B cell (primary cell): ENCODE measurements at regions not wholly inside any gene's neighbourhood (a gene's known extent, or its start where the extent isn't known, plus 50 kb on each side); places are given as distances from the start of the nearest gene placed in this dataset.

Source experiments
- ATAC-seq: fragments of 200-7000 bp; cut with Tn5 transposase; one replicate; pipeline ENCODE4 v1.10.0; 2021; ENCODE audit warnings: low read depth, mild to moderate bottlenecking, moderate number of reproducible peaks, moderate library complexity
- CTCF ChIA-PET: fragments of 350-600 bp; sonication (Branson Sonifier 250); formaldehyde crosslinking; loops from one replicate; lab custom pipeline; 2021; ENCODE audit warnings: antibody characterized with exemption, inconsistent platforms; lab: Charles Lee
- POLR2A ChIA-PET: fragments of 350-600 bp; sonication (Branson Sonifier 250); formaldehyde crosslinking; loops from one replicate; lab custom pipeline; 2021; ENCODE audit warnings: antibody characterized with exemption; lab: Charles Lee
- DNase-seq: peaks from one replicate; pipeline ENCODE4 v3.0.0; 2013
- H2AFZ ChIP-seq: 2 replicates; pipeline ENCODE4 v1.6.1; 2012; ENCODE audit warnings: mild to moderate bottlenecking, low read depth, low read length; ENCODE audit not compliant: insufficient read depth, poor library complexity, severe bottlenecking
- H3K27ac ChIP-seq, 2 donors: 1 replicate in 1 of 2; 2 replicates in 1 of 2; pipeline ENCODE4 v1.5.1; 2012 to 2013; ENCODE audit warnings: low read length in 2 of 2, mild to moderate bottlenecking in 2 of 2, moderate library complexity in 1 of 2
- H3K27me3 ChIP-seq, 4 experiments: fragments of 200-600 bp in 1 of 4; sonication (generic) in 1 of 4; replicated peaks in 1 of 4; 1 replicate in 2 of 4; 2 replicates in 2 of 4; pipeline versions ENCODE4 v1.6.1 to v1.7.0; 2013 to 2016; ENCODE audit warnings: low read length in 3 of 4, mild to moderate bottlenecking in 2 of 4, mixed read lengths in 1 of 4, moderate library complexity in 1 of 4; ENCODE audit not compliant: insufficient read depth in 4 of 4, control insufficient read depth in 3 of 4; ENCODE audit errors: control extremely low read depth in 1 of 4
- H3K36me3 ChIP-seq, 2 experiments: replicated peaks in 1 of 2; 1 replicate in 1 of 2; 2 replicates in 1 of 2; pipeline versions ENCODE4 v1.6.1 to v1.7.1; 2013; ENCODE audit warnings: low read length in 1 of 2; ENCODE audit not compliant: insufficient read depth in 2 of 2, control insufficient read depth in 1 of 2; ENCODE audit errors: control extremely low read depth in 1 of 2, extremely low read depth in 1 of 2
- H3K4me1 ChIP-seq, 2 donors: fragments of 200-600 bp in 1 of 2; sonication (generic) in 1 of 2; 1 replicate in 1 of 2; 2 replicates in 1 of 2; pipeline versions ENCODE4 v1.5.1 to v1.6.1; 2013 to 2017; ENCODE audit warnings: low read length in 2 of 2; ENCODE audit not compliant: control insufficient read depth in 2 of 2, insufficient read depth in 2 of 2
- H3K4me2 ChIP-seq: replicated peaks from 2 replicates; pipeline ENCODE3; 2012; ENCODE audit warnings: mild to moderate bottlenecking, low read depth, low read length; ENCODE audit not compliant: poor library complexity, severe bottlenecking
- H3K4me3 ChIP-seq, 5 experiments: fragments of 200-600 bp in 1 of 5; sonication (generic) in 1 of 5; 1 replicate in 3 of 5; 2 replicates in 2 of 5; pipeline versions ENCODE4 v1.5.1 to v1.7.0; 2011 to 2016; ENCODE audit warnings: low read length in 4 of 5, mild to moderate bottlenecking in 4 of 5, low read depth in 2 of 5, control low read depth in 1 of 5, moderate library complexity in 1 of 5; ENCODE audit not compliant: insufficient read depth in 1 of 5; ENCODE audit errors: control extremely low read depth in 1 of 5, extremely low read depth in 1 of 5
- H3K79me2 ChIP-seq: fragments of 200-600 bp; sonication (generic); one replicate; pipeline ENCODE4 v1.6.0; 2016; ENCODE audit warnings: low read length; ENCODE audit not compliant: control insufficient read depth, insufficient read depth
- H3K9ac ChIP-seq: fragments of 200-600 bp; sonication (generic); 2 replicates; pipeline ENCODE4 v1.6.1; 2017; ENCODE audit warnings: mild to moderate bottlenecking, low read length, moderate library complexity
- H3K9me3 ChIP-seq, 3 donors: one replicate each; pipeline versions ENCODE4 v1.6.1 to v1.7.1; 2013; ENCODE audit warnings: low read length in 2 of 3; ENCODE audit not compliant: control insufficient read depth in 2 of 3, insufficient read depth in 1 of 3; ENCODE audit errors: control extremely low read depth in 1 of 3
- H4K20me1 ChIP-seq: 2 replicates; pipeline ENCODE4 v1.6.0; 2012; ENCODE audit warnings: mild to moderate bottlenecking, low read length; ENCODE audit not compliant: insufficient read depth, control insufficient read depth, poor library complexity, severe bottlenecking
- H3K27ac Mint-ChIP-seq: one replicate; pipeline ENCODE4 v1.8.0; 2021; ENCODE audit warnings: mixed read lengths
- H3K27me3 Mint-ChIP-seq: one replicate; pipeline ENCODE4 v1.8.0; 2021; ENCODE audit warnings: mixed read lengths
- H3K4me1 Mint-ChIP-seq: one replicate; pipeline ENCODE4 v1.8.0; 2021; ENCODE audit warnings: mixed read lengths
- H3K4me3 Mint-ChIP-seq: one replicate; pipeline ENCODE4 v1.8.0; 2021; ENCODE audit warnings: mixed read lengths
- H3K9me3 Mint-ChIP-seq: one replicate; pipeline ENCODE4 v1.8.0; 2022; ENCODE audit warnings: mixed read lengths; ENCODE audit not compliant: insufficient read depth
- EZH2 ChIP-seq: IDR thresholded peaks from 2 replicates; pipeline ENCODE4 v1.6.1; 2012; ENCODE audit warnings: borderline replicate concordance, low read depth, mild to moderate bottlenecking, moderate library complexity, low read length; ENCODE audit not compliant: insufficient read depth, poor library complexity, severe bottlenecking
- WGBS: methylation state at CpG from one replicate; pipeline ENCODE4 v1.1.5; 2013; ENCODE audit warnings: missing lambda C conversion rate; ENCODE audit not compliant: insufficient coverage; 5-methylcytosine and 5-hydroxymethylcytosine counted together
- intact Hi-C: fragments of 100-400 bp; cut with micrococcal nuclease; formaldehyde crosslinking; loops from one replicate; pipeline ENCODE4 v1.10.0; 2022
- TF ChIP-seq, protein P1 (sequence below): fragments of 200-600 bp; IDR thresholded peaks from one replicate; pipeline ENCODE4 v1.8.0; 2022; ENCODE audit warnings: antibody characterized with exemption, mild to moderate bottlenecking

DNA sequence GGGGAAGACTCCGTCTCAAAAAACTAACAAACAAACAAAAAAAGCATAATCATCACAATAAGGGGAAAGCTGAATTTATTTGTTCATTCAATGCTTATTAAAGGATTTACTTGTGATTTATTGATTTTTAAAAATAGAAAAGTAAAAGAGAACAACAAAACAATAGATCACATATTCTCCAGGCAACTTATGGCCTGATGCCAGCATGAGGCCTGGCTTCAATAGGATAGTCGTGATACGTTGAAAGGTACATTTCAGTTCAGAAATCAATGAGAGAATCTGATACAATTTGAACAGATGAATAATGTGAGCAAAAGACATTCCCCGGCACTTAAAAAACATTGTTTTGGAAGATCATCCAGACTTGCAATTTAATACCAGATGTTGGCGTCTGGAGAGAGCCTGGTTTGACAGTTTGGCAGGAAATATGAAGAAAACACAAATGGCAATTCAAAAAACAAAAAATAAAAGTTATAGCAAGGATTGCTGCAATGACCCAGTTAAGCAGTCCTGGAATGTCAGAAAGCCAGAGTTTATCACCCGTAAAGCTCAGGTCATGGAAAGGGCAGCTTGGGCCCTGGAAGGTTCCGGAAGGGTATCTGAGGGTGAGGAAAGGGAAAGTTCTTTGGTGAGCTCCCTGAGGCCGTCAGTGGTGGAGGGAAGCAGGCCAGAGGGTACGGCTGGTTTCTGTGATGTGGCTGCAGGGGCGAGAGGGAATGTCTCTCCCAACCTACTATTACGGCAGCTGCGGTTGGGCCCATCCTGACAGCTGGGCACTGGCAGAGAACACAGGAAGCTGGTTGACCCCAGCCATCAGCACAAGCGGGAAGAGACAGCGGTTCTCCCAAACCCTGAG is 230.2 kb upstream of the HES1 start:
- ChIA-PET CTCF (no interaction called here), POLR2A (no interaction called here)
- H3K9ac ChIP-seq: no peak overlapping the region
- H2AFZ ChIP-seq: no peak overlapping the region
- peaks cover 0 to 13% (median 12%) of the 10 kb centered on the region in 3 donors for H3K9me3 ChIP-seq
- DNase-seq (no peak), ATAC-seq (no peak)
- intact Hi-C loops: no loop called here
- H3K36me3 ChIP-seq: no peaks in the 10 kb centered on the region
- no peaks in the 10 kb centered on the region for H3K4me1 Mint-ChIP-seq
- H3K9me3 Mint-ChIP-seq: no peaks in the 10 kb centered on the region
- no peaks in the 10 kb centered on the region for H3K79me2 ChIP-seq
- WGBS: 84% methylated on average over 6 of the region's 14 CpGs
- peaks cover 0 to 6% (median 2%) of the 10 kb centered on the region in 4 experiments for H3K27me3 ChIP-seq
- no peaks in the 10 kb centered on the region for H4K20me1 ChIP-seq
- no peak overlapping the region for H3K4me2 ChIP-seq
- no peak overlapping the region for H3K27ac Mint-ChIP-seq
- H3K4me1 ChIP-seq: peaks cover 0 to 6% of the 10 kb centered on the region in 2 donors
- no peak overlapping the region for H3K4me3 Mint-ChIP-seq
- TF ChIP-seq, protein P1, sequence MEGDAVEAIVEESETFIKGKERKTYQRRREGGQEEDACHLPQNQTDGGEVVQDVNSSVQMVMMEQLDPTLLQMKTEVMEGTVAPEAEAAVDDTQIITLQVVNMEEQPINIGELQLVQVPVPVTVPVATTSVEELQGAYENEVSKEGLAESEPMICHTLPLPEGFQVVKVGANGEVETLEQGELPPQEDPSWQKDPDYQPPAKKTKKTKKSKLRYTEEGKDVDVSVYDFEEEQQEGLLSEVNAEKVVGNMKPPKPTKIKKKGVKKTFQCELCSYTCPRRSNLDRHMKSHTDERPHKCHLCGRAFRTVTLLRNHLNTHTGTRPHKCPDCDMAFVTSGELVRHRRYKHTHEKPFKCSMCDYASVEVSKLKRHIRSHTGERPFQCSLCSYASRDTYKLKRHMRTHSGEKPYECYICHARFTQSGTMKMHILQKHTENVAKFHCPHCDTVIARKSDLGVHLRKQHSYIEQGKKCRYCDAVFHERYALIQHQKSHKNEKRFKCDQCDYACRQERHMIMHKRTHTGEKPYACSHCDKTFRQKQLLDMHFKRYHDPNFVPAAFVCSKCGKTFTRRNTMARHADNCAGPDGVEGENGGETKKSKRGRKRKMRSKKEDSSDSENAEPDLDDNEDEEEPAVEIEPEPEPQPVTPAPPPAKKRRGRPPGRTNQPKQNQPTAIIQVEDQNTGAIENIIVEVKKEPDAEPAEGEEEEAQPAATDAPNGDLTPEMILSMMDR: no peak
- TF ChIP-seq EZH2: no peak
- H3K27me3 Mint-ChIP-seq: peaks cover 19% of the 10 kb centered on the region
- no peak overlapping the region for H3K27ac ChIP-seq
- no peak overlapping the region for H3K4me3 ChIP-seq

GRCh38 chr3:193906849-193907410 is 229.0 kb upstream of the HES1 start:
- Histone ChIP-seq H3K36me3 (no peaks in the 10 kb centered on the region), H3K79me2 (no peaks in the 10 kb centered on the region), H4K20me1 (no peaks in the 10 kb centered on the region), H3K4me3 (no peak overlapping the region), H3K4me1 (peaks cover 4 to 8% of the 10 kb centered on the region in 2 donors), H2AFZ (no peak overlapping the region), H3K27me3 (peaks cover 0 to 4% (median under 1%) of the 10 kb centered on the region in 4 experiments), H3K9ac (no peak overlapping the region), H3K4me2 (no peak overlapping the region), H3K27ac (no peak overlapping the region), H3K9me3 (peaks cover 0 to 10% (median 8%) of the 10 kb centered on the region in 3 donors)
- Mint-ChIP-seq H3K9me3 (no peaks in the 10 kb centered on the region), H3K27me3 (peaks cover 11% of the 10 kb centered on the region), H3K27ac (no peak overlapping the region), H3K4me1 (no peaks in the 10 kb centered on the region), H3K4me3 (no peak overlapping the region)
- no CpG with 5 or more reads among the region's 2 CpGs for WGBS
- no peak for ATAC-seq
- no peak for DNase-seq
- ChIA-PET CTCF (no interaction called here), POLR2A (no interaction called here)
- no peak for TF ChIP-seq EZH2
- TF ChIP-seq, protein P1: no peak
- intact Hi-C loops: no loop called here
